Keratinocyte (primary cell): ENCODE measurements at regions not wholly inside any gene's neighbourhood (a gene's known extent, or its start where the extent isn't known, plus 50 kb on each side); places are given as distances from the start of the nearest gene placed in this dataset.

Source experiments
- DNase-seq: peaks from one replicate; pipeline ENCODE4 v3.0.0-alpha.2; 2011; ENCODE audit warnings: low read depth, missing footprints, low spot score
- FAIRE-seq: peaks from 2 replicates; lab custom pipeline; 2011; peaks lifted over from hg19 to GRCh38; lab: Jason Lieb, UNC
- H2AFZ ChIP-seq: 2 replicates; pipeline ENCODE4 v1.6.0; 2012; ENCODE audit warnings: low read length, control low read depth, inconsistent platforms; ENCODE audit not compliant: control insufficient read depth
- H3K27ac ChIP-seq: 2 replicates; pipeline ENCODE4 v1.5.1; 2011; ENCODE audit warnings: low read length; ENCODE audit not compliant: control insufficient read depth, insufficient read depth
- H3K27me3 ChIP-seq: 3 replicates; pipeline ENCODE4 v1.6.0; 2011; ENCODE audit warnings: low read length; ENCODE audit not compliant: control insufficient read depth, insufficient read depth; ENCODE audit errors: extremely low read depth
- H3K36me3 ChIP-seq, 2 experiments: 2 replicates in 1 of 2; 3 replicates in 1 of 2; pipeline ENCODE4 v1.5.1; 2011; ENCODE audit warnings: low read length in 2 of 2, mild to moderate bottlenecking in 1 of 2; ENCODE audit not compliant: control insufficient read depth in 2 of 2, insufficient read depth in 2 of 2; ENCODE audit errors: extremely low read depth in 1 of 2
- H3K4me1 ChIP-seq: 3 replicates; pipeline ENCODE4 v1.5.1; 2011; ENCODE audit warnings: low read length; ENCODE audit not compliant: control insufficient read depth, insufficient read depth; ENCODE audit errors: extremely low read depth
- H3K4me2 ChIP-seq: 3 replicates; pipeline ENCODE4 v1.6.0; 2011; ENCODE audit warnings: low read depth, low read length; ENCODE audit not compliant: control insufficient read depth, insufficient read depth; ENCODE audit errors: extremely low read depth
- H3K4me3 ChIP-seq, 3 experiments: fragments of 200-600 bp in 1 of 3; sonication (generic) in 1 of 3; 2 replicates in 2 of 3; 3 replicates in 1 of 3; pipeline ENCODE4 v1.5.1; 2011 to 2016; ENCODE audit warnings: low read length in 3 of 3, mild to moderate bottlenecking in 3 of 3, control low read depth in 2 of 3, inconsistent platforms in 1 of 3, low read depth in 1 of 3, mixed read lengths in 1 of 3, mixed run types in 1 of 3, moderate library complexity in 1 of 3; ENCODE audit not compliant: control insufficient read depth in 2 of 3, insufficient read depth in 2 of 3; ENCODE audit errors: extremely low read depth in 1 of 3
- H3K79me2 ChIP-seq: 2 replicates; pipeline ENCODE4 v1.6.0; 2012; ENCODE audit warnings: low read length; ENCODE audit not compliant: control insufficient read depth, insufficient read depth
- H3K9ac ChIP-seq: 3 replicates; pipeline ENCODE4 v1.6.0; 2011; ENCODE audit warnings: low read length; ENCODE audit not compliant: control insufficient read depth, insufficient read depth; ENCODE audit errors: extremely low read depth
- H3K9me1 ChIP-seq: 3 replicates; pipeline ENCODE4 v1.6.0; 2011; ENCODE audit warnings: low read length; ENCODE audit not compliant: control insufficient read depth, insufficient read depth; ENCODE audit errors: extremely low read depth
- H3K9me3 ChIP-seq: 2 replicates; pipeline ENCODE4 v1.5.1; 2012; ENCODE audit warnings: low read depth, low read length; ENCODE audit not compliant: control insufficient read depth
- H4K20me1 ChIP-seq: 3 replicates; pipeline ENCODE4 v1.6.0; 2011; ENCODE audit warnings: low read length; ENCODE audit not compliant: control insufficient read depth, insufficient read depth; ENCODE audit errors: extremely low read depth
- CTCF ChIP-seq, 3 experiments: IDR thresholded peaks in 1 of 3; conservative IDR thresholded peaks in 1 of 3; optimal IDR thresholded peaks in 1 of 3; 2 replicates in 2 of 3; 3 replicates in 1 of 3; pipeline versions ENCODE3 to v1.5.1; 2011; ENCODE audit warnings: low read length in 3 of 3, mild to moderate bottlenecking in 3 of 3, moderate library complexity in 2 of 3, control low read depth in 1 of 3, inconsistent platforms in 1 of 3; ENCODE audit not compliant: insufficient read depth in 2 of 3; ENCODE audit errors: extremely low read depth in 1 of 3
- EZH2 ChIP-seq: IDR thresholded peaks from one replicate; pipeline ENCODE4 v1.6.1; 2012; ENCODE audit warnings: inconsistent platforms, mild to moderate bottlenecking, low read length, moderate library complexity
- dilution Hi-C: fragments of 300-500 bp; cut with MboI; formaldehyde crosslinking; loops from one replicate; pipeline ENCODE4 v1.7.0; 2020; ENCODE audit warnings: low sequenced_read_pairs; ENCODE audit not compliant: extremely low pct_ligation_motif_present

DNA sequence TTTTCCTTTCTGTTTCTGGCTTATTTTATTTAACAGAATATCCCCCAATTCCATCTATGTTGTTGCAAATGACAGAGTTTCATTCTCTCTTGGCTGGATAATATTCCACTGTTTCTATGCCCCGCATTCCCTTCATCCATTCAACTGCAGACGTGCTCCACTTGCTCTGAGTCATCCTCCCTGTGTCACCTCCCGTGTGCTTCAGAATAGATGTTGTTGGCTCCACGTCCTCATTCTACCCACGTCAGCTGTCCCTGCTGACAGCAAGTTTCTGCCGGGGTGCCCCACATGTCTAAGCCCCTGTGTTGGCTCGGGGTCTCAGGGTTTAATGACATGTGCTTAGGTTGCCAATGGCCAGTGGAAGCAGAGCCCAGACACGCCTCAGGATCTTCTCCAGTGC, 1041.0 kb downstream of the UQCRFS1 start:
- H3K9ac ChIP-seq, result no peak overlapping the region
- H3K4me2 ChIP-seq, result no peak overlapping the region
- no peak for FAIRE-seq
- H3K79me2 ChIP-seq, result no peaks in the 10 kb centered on the region
- H3K4me1 ChIP-seq, result no peaks in the 10 kb centered on the region
- H3K9me1 ChIP-seq, result no peaks in the 10 kb centered on the region
- no peak for DNase-seq
- no peak overlapping the region for H2AFZ ChIP-seq
- H3K27ac ChIP-seq, result no peak overlapping the region
- H3K9me3 ChIP-seq, result peaks cover 2% of the 10 kb centered on the region
- TF ChIP-seq EZH2 (no peak), CTCF (optimal IDR thresholded peaks at IDR 0.05 in 1 of 3, IDR thresholded peaks at IDR 0.05 in 1 of 3, conservative IDR thresholded peaks at IDR 0.05 in 1 of 3; ENCODE audit: extremely low read depth in 1 of 3, insufficient read depth in 2 of 3, low read length in 3 of 3) (no peak)
- dilution Hi-C loops, result no loop called here
- H3K27me3 ChIP-seq, result no peaks in the 10 kb centered on the region
- no peaks in the 10 kb centered on the region for H3K36me3 ChIP-seq
- H4K20me1 ChIP-seq, result no peaks in the 10 kb centered on the region
- no peak overlapping the region for H3K4me3 ChIP-seq

DNA sequence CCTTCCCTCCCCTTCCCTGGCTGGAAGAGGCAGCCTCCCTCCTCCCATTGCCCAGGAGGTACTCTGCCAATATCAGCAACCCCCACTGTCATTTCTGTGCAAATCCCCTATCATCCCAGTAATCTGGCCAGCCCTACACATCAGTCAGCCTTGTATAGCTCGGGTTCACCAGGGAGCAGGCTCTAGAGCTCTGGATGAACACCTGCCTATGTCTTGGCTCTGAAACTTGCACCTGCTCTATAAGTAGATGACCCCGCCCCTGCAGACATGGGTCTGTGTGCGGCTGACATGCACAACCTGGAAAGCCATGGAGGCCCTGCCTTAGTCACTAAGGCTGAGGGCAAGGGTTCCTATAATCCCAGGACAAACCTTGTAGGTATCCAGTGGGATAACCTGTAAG, 1042.9 kb downstream of the UQCRFS1 start:
- Histone ChIP-seq H3K4me1 (no peaks in the 10 kb centered on the region), H3K27me3 (no peaks in the 10 kb centered on the region), H4K20me1 (no peaks in the 10 kb centered on the region), H3K27ac (no peak overlapping the region), H3K9me3 (peaks cover 9% of the 10 kb centered on the region), H3K9me1 (no peaks in the 10 kb centered on the region), H2AFZ (no peak overlapping the region), H3K4me3 (no peak overlapping the region), H3K36me3 (no peaks in the 10 kb centered on the region), H3K4me2 (no peak overlapping the region), H3K9ac (no peak overlapping the region), H3K79me2 (no peaks in the 10 kb centered on the region)
- dilution Hi-C loops, result no loop called here
- DNase-seq (no peak), FAIRE-seq (no peak)
- TF ChIP-seq EZH2 (no peak), CTCF (optimal IDR thresholded peaks at IDR 0.05 in 1 of 3, IDR thresholded peaks at IDR 0.05 in 1 of 3, conservative IDR thresholded peaks at IDR 0.05 in 1 of 3; ENCODE audit: extremely low read depth in 1 of 3, insufficient read depth in 2 of 3, low read length in 3 of 3) (no peak)
